COLO668 (cell line): ENCODE measurements at regions not wholly inside any gene's neighbourhood (a gene's known extent, or its start where the extent isn't known, plus 50 kb on each side); places are given as distances from the start of the nearest gene placed in this dataset.
"Not testable (repeated sequence)": the region's sequence is repeated elsewhere in the genome, so short reads cannot be mapped to it uniquely, and the experiment has no call there.

Source experiments
- DNase-seq: peaks from one replicate; lab custom pipeline; 2025; ENCODE audit not compliant: unreplicated experiment; lab: John Stamatoyannopoulos, UW

- no peak for DNase-seq
These were observed 80.2 kb downstream of the TMEM47 start for GRCh38 chrX:34576864-34577263.

GRCh38 chrX:34565981-34566380, 91.1 kb downstream of the TMEM47 start:
- DNase-seq = no peak

- no peak for DNase-seq
These were observed 93.3 kb downstream of the TMEM47 start for GRCh38 chrX:34563804-34564203.

GRCh38 chrX:34563061-34563460, 94.0 kb downstream of the TMEM47 start:
- no peak for DNase-seq

- DNase-seq = no peak
These were observed 95.1 kb downstream of the TMEM47 start for GRCh38 chrX:34562006-34562405.

- DNase-seq = no peak
These were observed 96.9 kb downstream of the TMEM47 start for GRCh38 chrX:34560180-34560579.

- no peak for DNase-seq
These were observed 97.8 kb downstream of the TMEM47 start for GRCh38 chrX:34559325-34559724.

GRCh38 chrX:34557733-34558132, 99.4 kb downstream of the TMEM47 start:
- DNase-seq = no peak

GRCh38 chrX:34555481-34555880, 101.6 kb downstream of the TMEM47 start:
- DNase-seq = no peak

- DNase-seq = no peak
These were observed 110.7 kb downstream of the TMEM47 start for GRCh38 chrX:34546366-34546765.

- DNase-seq = no peak
These were observed 129.0 kb downstream of the TMEM47 start for GRCh38 chrX:34528081-34528480.

GRCh38 chrX:34521563-34521962, 135.5 kb downstream of the TMEM47 start:
- no peak for DNase-seq

- DNase-seq = no peak
These were observed 147.7 kb downstream of the TMEM47 start for GRCh38 chrX:34509394-34509793.

GRCh38 chrX:34503119-34503518, 154.0 kb downstream of the TMEM47 start:
- DNase-seq = no peak

GRCh38 chrX:34493086-34493485, 164.0 kb downstream of the TMEM47 start:
- DNase-seq = no peak

- no peak for DNase-seq
These were observed 166.0 kb downstream of the TMEM47 start for GRCh38 chrX:34491126-34491525.

- no peak for DNase-seq
These were observed 169.7 kb downstream of the TMEM47 start for GRCh38 chrX:34487364-34487763.

GRCh38 chrX:34483980-34484379, 173.1 kb downstream of the TMEM47 start:
- DNase-seq = no peak

GRCh38 chrX:34470507-34470906, 186.6 kb downstream of the TMEM47 start:
- no peak for DNase-seq

GRCh38 chrX:34467437-34467836, 189.6 kb downstream of the TMEM47 start:
- DNase-seq = no peak

GRCh38 chrX:34463220-34463619, 193.9 kb downstream of the TMEM47 start:
- not testable (repeated sequence) for DNase-seq

GRCh38 chrX:34457850-34458249, 199.2 kb downstream of the TMEM47 start:
- DNase-seq = not testable (repeated sequence)

GRCh38 chrX:34437586-34437985, 219.5 kb downstream of the TMEM47 start:
- DNase-seq = no peak

GRCh38 chrX:34426334-34426733, 230.8 kb downstream of the TMEM47 start:
- DNase-seq = no peak
